Mesothelial cell of epicardium (in vitro differentiated cells): ENCODE measurements at regions not wholly inside any gene's neighbourhood (a gene's known extent, or its start where the extent isn't known, plus 50 kb on each side); places are given as distances from the start of the nearest gene placed in this dataset.

ENCODE experiments used
- DNase-seq, 2 experiments: peaks; one replicate each; pipeline ENCODE4 v3.0.0; 2021; ENCODE audit warnings: low spot score in 2 of 2; ENCODE audit not compliant: unreplicated experiment in 2 of 2
- H3K27ac Mint-ChIP-seq: 2 replicates; pipeline ENCODE4 v1.8.0; 2021; ENCODE audit warnings: mixed read lengths
- H3K27me3 Mint-ChIP-seq: 2 replicates; pipeline ENCODE4 v1.8.0; 2021; ENCODE audit warnings: low read depth, mixed read lengths
- H3K36me3 Mint-ChIP-seq: 2 replicates; pipeline ENCODE4 v1.8.0; 2021; ENCODE audit warnings: mixed read lengths
- H3K4me1 Mint-ChIP-seq: 2 replicates; pipeline ENCODE4 v1.8.0; 2021; ENCODE audit warnings: mixed read lengths
- H3K4me3 Mint-ChIP-seq: 2 replicates; pipeline ENCODE4 v1.8.0; 2021; ENCODE audit warnings: mild to moderate bottlenecking, moderate library complexity, mixed read lengths
- H3K9me3 Mint-ChIP-seq: 2 replicates; pipeline ENCODE4 v1.8.0; 2021; ENCODE audit warnings: mixed read lengths
- TF ChIP-seq, protein P1 (sequence below): fragments of 200-600 bp; sonication (generic); IDR thresholded peaks from one replicate; pipeline ENCODE4 v1.5.0; 2021; ENCODE audit warnings: antibody characterized with exemption; ENCODE audit not compliant: unreplicated experiment

DNA sequence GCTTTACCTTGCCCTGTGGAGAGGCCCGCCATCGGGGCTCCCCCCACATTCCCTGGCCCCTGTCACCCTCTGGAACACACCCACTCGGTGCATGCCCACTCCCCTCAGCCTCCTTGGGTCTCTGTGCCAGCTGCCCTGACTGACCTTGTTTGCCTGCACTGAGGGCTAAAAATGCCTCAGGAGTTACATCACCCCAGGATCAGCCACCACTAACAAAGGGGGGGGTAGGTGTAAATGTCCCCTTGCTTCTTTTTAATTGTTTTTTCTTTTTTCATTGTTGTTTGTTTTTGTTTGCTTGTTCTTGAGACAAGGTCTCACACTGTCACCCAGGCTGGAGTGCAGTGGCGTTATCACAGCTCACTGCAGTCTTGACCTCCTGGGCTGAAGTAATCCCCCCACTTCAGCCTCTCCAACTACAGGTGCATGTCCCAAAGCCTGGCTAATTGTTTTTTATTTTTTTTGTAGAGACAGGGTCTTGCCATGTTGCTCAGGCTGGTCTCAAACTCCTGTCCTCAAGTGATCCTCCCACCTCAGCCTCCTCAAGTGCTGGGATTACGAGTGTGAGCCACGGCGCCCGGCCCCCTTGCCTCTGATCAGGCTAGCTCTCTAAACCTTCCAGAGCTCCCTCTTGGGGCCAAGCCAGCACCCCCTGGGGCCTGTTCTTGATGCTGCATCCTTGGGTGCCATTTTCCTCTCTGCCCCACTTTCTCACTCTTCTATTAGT is 297.1 kb downstream of the UQCRFS1 start:
- H3K4me3 Mint-ChIP-seq, result no peak overlapping the region
- H3K27ac Mint-ChIP-seq, result no peak overlapping the region
- H3K4me1 Mint-ChIP-seq, result no peaks in the 10 kb centered on the region
- no peaks in the 10 kb centered on the region for H3K9me3 Mint-ChIP-seq
- no peak for DNase-seq
- H3K27me3 Mint-ChIP-seq, result peaks cover 24% of the 10 kb centered on the region
- no peaks in the 10 kb centered on the region for H3K36me3 Mint-ChIP-seq
- TF ChIP-seq, protein P1, sequence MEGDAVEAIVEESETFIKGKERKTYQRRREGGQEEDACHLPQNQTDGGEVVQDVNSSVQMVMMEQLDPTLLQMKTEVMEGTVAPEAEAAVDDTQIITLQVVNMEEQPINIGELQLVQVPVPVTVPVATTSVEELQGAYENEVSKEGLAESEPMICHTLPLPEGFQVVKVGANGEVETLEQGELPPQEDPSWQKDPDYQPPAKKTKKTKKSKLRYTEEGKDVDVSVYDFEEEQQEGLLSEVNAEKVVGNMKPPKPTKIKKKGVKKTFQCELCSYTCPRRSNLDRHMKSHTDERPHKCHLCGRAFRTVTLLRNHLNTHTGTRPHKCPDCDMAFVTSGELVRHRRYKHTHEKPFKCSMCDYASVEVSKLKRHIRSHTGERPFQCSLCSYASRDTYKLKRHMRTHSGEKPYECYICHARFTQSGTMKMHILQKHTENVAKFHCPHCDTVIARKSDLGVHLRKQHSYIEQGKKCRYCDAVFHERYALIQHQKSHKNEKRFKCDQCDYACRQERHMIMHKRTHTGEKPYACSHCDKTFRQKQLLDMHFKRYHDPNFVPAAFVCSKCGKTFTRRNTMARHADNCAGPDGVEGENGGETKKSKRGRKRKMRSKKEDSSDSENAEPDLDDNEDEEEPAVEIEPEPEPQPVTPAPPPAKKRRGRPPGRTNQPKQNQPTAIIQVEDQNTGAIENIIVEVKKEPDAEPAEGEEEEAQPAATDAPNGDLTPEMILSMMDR, result no peak

DNA sequence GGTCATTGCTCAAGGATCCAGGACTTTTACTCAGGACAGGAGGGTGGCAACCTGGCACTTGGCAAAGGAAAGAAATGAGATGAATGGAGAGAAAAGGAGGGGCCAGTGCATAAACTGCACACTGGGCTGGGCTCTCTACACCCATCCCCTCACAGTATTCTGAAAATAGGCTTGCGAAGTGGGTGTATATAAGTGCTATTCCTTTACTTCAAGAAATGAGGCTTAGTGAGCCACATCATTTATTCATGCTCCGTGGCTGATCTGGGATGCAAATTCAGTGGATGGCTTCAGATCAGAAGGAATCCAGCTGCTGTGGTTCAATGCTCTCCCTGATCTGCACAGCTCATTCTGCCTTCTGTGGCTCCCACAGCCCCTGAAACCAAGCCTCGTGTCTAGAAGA is 297.7 kb downstream of the UQCRFS1 start:
- TF ChIP-seq, protein P1, result no peak
- Mint-ChIP-seq H3K27ac (no peak overlapping the region), H3K4me3 (no peak overlapping the region), H3K9me3 (no peaks in the 10 kb centered on the region), H3K36me3 (no peaks in the 10 kb centered on the region), H3K27me3 (peaks cover 20% of the 10 kb centered on the region), H3K4me1 (no peaks in the 10 kb centered on the region)
- no peak for DNase-seq

DNA sequence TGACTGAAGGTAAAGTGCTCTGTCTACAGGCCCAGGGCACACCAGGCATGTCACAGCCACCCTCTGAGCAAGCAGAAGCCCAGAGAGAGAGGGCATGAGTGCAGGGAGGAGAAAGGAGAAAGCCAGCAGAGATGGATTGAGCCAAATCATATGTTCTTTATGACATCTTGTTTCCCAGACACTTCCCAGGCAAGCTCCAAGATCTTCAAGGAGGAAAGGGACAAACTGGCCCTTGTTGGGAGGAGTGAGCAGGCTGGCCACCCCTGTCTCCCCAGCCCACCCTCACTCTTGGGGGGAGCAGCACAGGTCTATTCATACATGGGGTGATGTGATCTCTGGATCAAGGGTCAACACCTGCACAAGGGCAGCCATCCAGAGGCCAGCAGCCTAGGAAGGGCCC is 298.8 kb downstream of the UQCRFS1 start:
- Mint-ChIP-seq H3K27ac (no peak overlapping the region), H3K27me3 (peaks cover 24% of the 10 kb centered on the region), H3K4me1 (no peaks in the 10 kb centered on the region), H3K9me3 (no peaks in the 10 kb centered on the region), H3K36me3 (no peaks in the 10 kb centered on the region), H3K4me3 (no peak overlapping the region)
- TF ChIP-seq, protein P1, result no peak
- DNase-seq, result no peak

DNA sequence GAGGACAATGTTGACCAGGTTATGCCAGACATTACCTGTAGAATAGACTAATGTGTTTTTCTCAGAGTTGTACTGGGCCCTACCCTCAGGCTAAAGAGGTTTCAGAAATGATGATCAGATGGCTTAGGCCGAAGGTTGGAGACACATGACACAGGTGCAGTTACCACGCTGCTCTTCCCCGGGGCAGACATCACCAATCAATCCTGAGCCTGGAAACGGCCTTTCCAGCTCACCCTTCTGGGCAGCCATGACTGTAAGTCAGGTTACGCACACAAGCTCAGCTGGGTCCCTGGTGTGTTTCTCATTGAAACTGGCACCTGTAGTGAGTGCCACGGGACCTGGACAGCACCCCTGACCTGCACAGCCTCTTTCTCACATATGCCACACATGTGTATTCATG is 299.3 kb downstream of the UQCRFS1 start:
- no peak overlapping the region for H3K27ac Mint-ChIP-seq
- no peak overlapping the region for H3K4me3 Mint-ChIP-seq
- H3K27me3 Mint-ChIP-seq, result peaks cover 26% of the 10 kb centered on the region
- no peaks in the 10 kb centered on the region for H3K36me3 Mint-ChIP-seq
- no peak for DNase-seq
- no peaks in the 10 kb centered on the region for H3K9me3 Mint-ChIP-seq
- no peaks in the 10 kb centered on the region for H3K4me1 Mint-ChIP-seq
- TF ChIP-seq, protein P1, result no peak

DNA sequence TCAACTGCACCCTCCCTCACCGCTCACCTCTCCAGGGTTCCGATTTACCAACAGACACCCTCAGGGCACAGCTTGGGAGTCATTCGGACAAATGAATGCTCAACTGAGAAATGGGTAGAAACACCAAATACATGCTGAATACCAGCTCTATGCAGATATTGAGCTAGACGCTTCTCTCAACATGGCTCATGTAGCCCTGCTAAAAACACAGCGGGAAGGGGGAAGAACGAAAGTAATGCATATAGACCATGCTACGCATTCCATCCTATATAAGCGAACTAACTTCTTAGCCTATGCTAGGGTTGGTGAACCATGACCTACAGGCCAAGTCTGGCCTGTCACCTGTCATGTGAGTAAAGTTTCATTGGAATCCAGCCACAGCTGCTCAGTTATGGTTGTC is 304.0 kb downstream of the UQCRFS1 start:
- H3K36me3 Mint-ChIP-seq, result no peaks in the 10 kb centered on the region
- no peak overlapping the region for H3K4me3 Mint-ChIP-seq
- H3K27me3 Mint-ChIP-seq, result peaks cover 44% of the 10 kb centered on the region
- TF ChIP-seq, protein P1, result no peak
- H3K27ac Mint-ChIP-seq, result no peak overlapping the region
- DNase-seq, result no peak
- H3K4me1 Mint-ChIP-seq, result no peaks in the 10 kb centered on the region
- H3K9me3 Mint-ChIP-seq, result no peaks in the 10 kb centered on the region
